GM12878 (cell line): ENCODE measurements at regions not wholly inside any gene's neighbourhood (a gene's known extent, or its start where the extent isn't known, plus 50 kb on each side); places are given as distances from the start of the nearest gene placed in this dataset.

Experiments used
- ATAC-seq: fragments of 200-7000 bp; cut with Tn5 transposase; 3 replicates; pipeline ENCODE4 v1.9.1; 2020; ENCODE audit warnings: mild to moderate bottlenecking, moderate library complexity
- BruUV-seq: library from RNA; stranded (reverse); fragments of 400-500 nt; replicated peaks from 2 replicates; lab custom pipeline; 2021; lab: Mats Ljungman, UMichigan
- CTCF ChIA-PET: fragments of 300-600 bp; sonication (Branson Sonifier 250); formaldehyde crosslinking; extraction: SDS; loops from one replicate; lab custom pipeline; 2021; ENCODE audit warnings: inconsistent platforms; lab: Yijun Ruan, JAX
- POLR2A ChIA-PET: fragments of 350-600 bp; formaldehyde crosslinking; extraction: SDS; loops from one replicate; lab custom pipeline; 2021; ENCODE audit warnings: inconsistent platforms; lab: Charles Lee
- RAD21 ChIA-PET: fragments of 300-600 bp; sonication (Branson Sonifier 250); formaldehyde crosslinking; loops from one replicate; lab custom pipeline; 2023; ENCODE audit warnings: antibody characterized with exemption; ENCODE audit not compliant: unreplicated experiment; lab: Charles Lee
- SMC1A ChIA-PET: fragments of 300-600 bp; sonication (Branson Sonifier 250); formaldehyde crosslinking; loops from one replicate; lab custom pipeline; 2023; ENCODE audit not compliant: unreplicated experiment, uncharacterized antibody; lab: Charles Lee
- DNase-seq: peaks from one replicate; pipeline ENCODE4 v3.0.0-alpha.2; 2011; ENCODE audit warnings: low read depth, low spot score
- FAIRE-seq: peaks from 3 replicates; lab custom pipeline; 2011; peaks lifted over from hg19 to GRCh38; lab: Jason Lieb, UNC
- H2AFZ ChIP-seq: 2 replicates; pipeline ENCODE4 v1.6.0; 2011; ENCODE audit warnings: low read depth, low read length, control low read depth; ENCODE audit not compliant: control insufficient read depth
- H3K27ac ChIP-seq: 2 replicates; pipeline ENCODE4 v1.5.1; 2011; ENCODE audit warnings: control low read depth; ENCODE audit not compliant: control insufficient read depth, insufficient read depth
- H3K27me3 ChIP-seq, 2 experiments: replicated peaks in 1 of 2; 2 replicates each; pipeline versions ENCODE4 v1.6.0 to v1.6.1; 2011; ENCODE audit warnings: low read length in 1 of 2; ENCODE audit not compliant: control insufficient read depth in 2 of 2, insufficient read depth in 2 of 2
- H3K36me3 ChIP-seq, 2 experiments: 2 replicates each; pipeline ENCODE4 v1.5.1; 2011; ENCODE audit warnings: low read length in 1 of 2; ENCODE audit not compliant: control insufficient read depth in 2 of 2, insufficient read depth in 2 of 2
- H3K4me1 ChIP-seq: 2 replicates; pipeline ENCODE4 v1.6.1; 2011; ENCODE audit warnings: mild to moderate bottlenecking, low read length, moderate library complexity, mixed read lengths; ENCODE audit not compliant: control insufficient read depth, insufficient read depth
- H3K4me2 ChIP-seq: 2 replicates; pipeline ENCODE4 v1.6.0; 2011; ENCODE audit warnings: control low read depth; ENCODE audit not compliant: control insufficient read depth, insufficient read depth
- H3K4me3 ChIP-seq: fragments of 200-600 bp; sonication (generic); 2 replicates; pipeline ENCODE4 v1.5.1; 2016
- H3K79me2 ChIP-seq: 2 replicates; pipeline ENCODE4 v1.6.0; 2011; ENCODE audit warnings: low read length; ENCODE audit not compliant: control insufficient read depth, insufficient read depth
- H3K9ac ChIP-seq: 2 replicates; pipeline ENCODE4 v1.8.0; 2011; ENCODE audit warnings: low read length, control low read depth, mixed read lengths; ENCODE audit not compliant: control insufficient read depth, insufficient read depth
- H3K9me3 ChIP-seq: replicated peaks from 3 replicates; pipeline ENCODE4 v1.5.1; 2011; ENCODE audit warnings: mild to moderate bottlenecking, low read length; ENCODE audit not compliant: control insufficient read depth, insufficient read depth
- H4K20me1 ChIP-seq: 2 replicates; pipeline ENCODE4 v1.6.0; 2011; ENCODE audit not compliant: control insufficient read depth, insufficient read depth
- BHLHE40 ChIP-seq, 2 experiments: fragments of 450-650 bp in 1 of 2; IDR thresholded peaks; 2 replicates each; pipeline ENCODE4 v1.6.1; 2011 to 2017; ENCODE audit warnings: low read depth in 2 of 2, borderline replicate concordance in 1 of 2, improper control_type of control experiment in 1 of 2, low read length in 1 of 2, mild to moderate bottlenecking in 1 of 2
- CHD1 ChIP-seq: IDR thresholded peaks from 2 replicates; pipeline ENCODE4 v1.6.1; 2012; ENCODE audit warnings: low read depth, low read length, improper control_type of control experiment
- EGR1 ChIP-seq, 2 experiments: IDR thresholded peaks; 1 replicate in 1 of 2; 2 replicates in 1 of 2; pipeline ENCODE4 v1.6.1; 2011 to 2012; ENCODE audit warnings: low read depth in 2 of 2, low read length in 2 of 2, borderline replicate concordance in 1 of 2, mild to moderate bottlenecking in 1 of 2, moderate library complexity in 1 of 2
- JUNB ChIP-seq: IDR thresholded peaks from 2 replicates; pipeline ENCODE4 v1.6.1; 2016; ENCODE audit warnings: antibody characterized with exemption, mild to moderate bottlenecking
- JUND ChIP-seq: IDR thresholded peaks from 2 replicates; pipeline ENCODE4 v1.6.1; 2012; ENCODE audit warnings: low read depth, mild to moderate bottlenecking, low read length, improper control_type of control experiment, moderate library complexity
- KDM1A ChIP-seq: fragments of 200-600 bp; sonication (generic); IDR thresholded peaks from 2 replicates; pipeline ENCODE4 v1.6.1; 2016; ENCODE audit warnings: borderline replicate concordance
- MXI1 ChIP-seq: fragments of 150-350 bp; IDR thresholded peaks from 2 replicates; pipeline ENCODE4 v1.6.1; 2011; ENCODE audit warnings: low read depth, mild to moderate bottlenecking, inconsistent platforms, low read length, improper control_type of control experiment
- NR2C2 ChIP-seq: IDR thresholded peaks from 2 replicates; pipeline ENCODE4 v1.6.1; 2011; ENCODE audit warnings: borderline replicate concordance, low read depth; ENCODE audit not compliant: control insufficient read depth, insufficient read length
- RBBP5 ChIP-seq: fragments of 200-600 bp; sonication (generic); conservative IDR thresholded peaks from 2 replicates; pipeline ENCODE4 v1.6.1; 2016
- SUPT20H ChIP-seq: IDR thresholded peaks from 2 replicates; pipeline ENCODE4 v1.6.1; 2011; ENCODE audit warnings: low read depth, mild to moderate bottlenecking, low read length, moderate library complexity, borderline replicate concordance; ENCODE audit not compliant: control insufficient read depth
- SUZ12 ChIP-seq: fragments of 200-600 bp; sonication (generic); IDR thresholded peaks from one replicate; pipeline ENCODE4 v1.6.1; 2018; ENCODE audit warnings: antibody characterized with exemption, mild to moderate bottlenecking; ENCODE audit not compliant: unreplicated experiment
- ZNF217 ChIP-seq: fragments of 450-650 bp; IDR thresholded peaks from 2 replicates; pipeline ENCODE4 v1.6.1; 2017; ENCODE audit warnings: antibody characterized with exemption, mild to moderate bottlenecking
- ZNF24 ChIP-seq: fragments of 450-650 bp; IDR thresholded peaks from 2 replicates; pipeline ENCODE4 v1.6.1; 2017; ENCODE audit warnings: antibody characterized with exemption, mild to moderate bottlenecking
- WGBS: methylation state at CpG from one replicate; pipeline ENCODE4 v1.1.6; 2016; ENCODE audit warnings: low lambda C conversion rate; ENCODE audit not compliant: insufficient replicate concordance, insufficient coverage; ENCODE audit errors: missing lambda C conversion rate; 5-methylcytosine and 5-hydroxymethylcytosine counted together
- in situ Hi-C: fragments of 300-500 bp; cut with MboI; formaldehyde crosslinking; loops from 9 replicates; pipeline ENCODE4 v1.14.3; 2018; ENCODE audit warnings: mixed read lengths
- intact Hi-C: fragments of 100-400 bp; cut with micrococcal nuclease; formaldehyde crosslinking; loops from one replicate; pipeline ENCODE4 v1.14.2; 2022; ENCODE audit not compliant: unreplicated experiment
- TF ChIP-seq, protein P1 (sequence below): fragments of 450-650 bp; IDR thresholded peaks from 2 replicates; pipeline ENCODE4 v1.6.1; 2017; ENCODE audit warnings: borderline replicate concordance
- TF ChIP-seq, protein P2 (sequence below): fragments of 450-650 bp; conservative IDR thresholded peaks from 2 replicates; pipeline ENCODE4 v1.6.1; 2017; ENCODE audit warnings: mild to moderate bottlenecking, moderate library complexity
- TF ChIP-seq, protein P3 (sequence below): fragments of 450-650 bp; formaldehyde crosslinking; IDR thresholded peaks from 2 replicates; pipeline ENCODE4 v1.4.0; 2022; ENCODE audit warnings: mild to moderate bottlenecking, moderate library complexity

DNA sequence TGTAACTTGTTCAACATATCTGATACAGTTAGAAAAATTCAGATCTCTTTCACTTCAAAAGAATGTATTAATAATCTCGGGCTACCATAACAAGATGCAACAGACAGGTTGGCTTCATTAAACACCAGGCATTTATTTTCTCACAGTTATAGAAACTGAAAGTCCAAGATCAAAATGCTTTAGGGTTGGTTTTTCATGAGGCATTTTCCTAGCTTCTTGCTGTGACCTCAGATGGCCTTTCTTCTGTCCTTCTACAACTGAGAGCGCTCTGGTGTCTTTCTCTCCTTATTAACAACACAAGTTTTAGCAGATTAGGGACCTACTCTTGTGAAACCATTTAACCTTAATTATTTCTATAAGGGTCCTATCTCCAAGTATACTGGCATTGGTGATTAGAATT, 452.5 kb downstream of the ZNF804A start:
- TF ChIP-seq, protein P1, sequence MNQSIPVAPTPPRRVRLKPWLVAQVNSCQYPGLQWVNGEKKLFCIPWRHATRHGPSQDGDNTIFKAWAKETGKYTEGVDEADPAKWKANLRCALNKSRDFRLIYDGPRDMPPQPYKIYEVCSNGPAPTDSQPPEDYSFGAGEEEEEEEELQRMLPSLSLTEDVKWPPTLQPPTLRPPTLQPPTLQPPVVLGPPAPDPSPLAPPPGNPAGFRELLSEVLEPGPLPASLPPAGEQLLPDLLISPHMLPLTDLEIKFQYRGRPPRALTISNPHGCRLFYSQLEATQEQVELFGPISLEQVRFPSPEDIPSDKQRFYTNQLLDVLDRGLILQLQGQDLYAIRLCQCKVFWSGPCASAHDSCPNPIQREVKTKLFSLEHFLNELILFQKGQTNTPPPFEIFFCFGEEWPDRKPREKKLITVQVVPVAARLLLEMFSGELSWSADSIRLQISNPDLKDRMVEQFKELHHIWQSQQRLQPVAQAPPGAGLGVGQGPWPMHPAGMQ = no peak
- TF ChIP-seq, protein P2, sequence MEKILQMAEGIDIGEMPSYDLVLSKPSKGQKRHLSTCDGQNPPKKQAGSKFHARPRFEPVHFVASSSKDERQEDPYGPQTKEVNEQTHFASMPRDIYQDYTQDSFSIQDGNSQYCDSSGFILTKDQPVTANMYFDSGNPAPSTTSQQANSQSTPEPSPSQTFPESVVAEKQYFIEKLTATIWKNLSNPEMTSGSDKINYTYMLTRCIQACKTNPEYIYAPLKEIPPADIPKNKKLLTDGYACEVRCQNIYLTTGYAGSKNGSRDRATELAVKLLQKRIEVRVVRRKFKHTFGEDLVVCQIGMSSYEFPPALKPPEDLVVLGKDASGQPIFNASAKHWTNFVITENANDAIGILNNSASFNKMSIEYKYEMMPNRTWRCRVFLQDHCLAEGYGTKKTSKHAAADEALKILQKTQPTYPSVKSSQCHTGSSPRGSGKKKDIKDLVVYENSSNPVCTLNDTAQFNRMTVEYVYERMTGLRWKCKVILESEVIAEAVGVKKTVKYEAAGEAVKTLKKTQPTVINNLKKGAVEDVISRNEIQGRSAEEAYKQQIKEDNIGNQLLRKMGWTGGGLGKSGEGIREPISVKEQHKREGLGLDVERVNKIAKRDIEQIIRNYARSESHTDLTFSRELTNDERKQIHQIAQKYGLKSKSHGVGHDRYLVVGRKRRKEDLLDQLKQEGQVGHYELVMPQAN = no peak
- no peak for TF ChIP-seq SUZ12
- TF ChIP-seq KDM1A = no peak
- no peak for TF ChIP-seq BHLHE40 (IDR thresholded peaks at IDR 0.05; ENCODE audit: borderline replicate concordance in 1 of 2, low read depth in 2 of 2, low read length in 1 of 2)
- TF ChIP-seq JUND = no peak
- no peak for TF ChIP-seq RBBP5
- TF ChIP-seq CHD1 = no peak
- no peak for TF ChIP-seq SUPT20H
- no peak for TF ChIP-seq ZNF24
- no peak for TF ChIP-seq ZNF217
- TF ChIP-seq NR2C2 = no peak
- no peak for TF ChIP-seq MXI1
- no peak for TF ChIP-seq EGR1 (IDR thresholded peaks at IDR 0.05; ENCODE audit: borderline replicate concordance in 1 of 2, low read depth in 2 of 2, low read length in 2 of 2)
- TF ChIP-seq, protein P3, sequence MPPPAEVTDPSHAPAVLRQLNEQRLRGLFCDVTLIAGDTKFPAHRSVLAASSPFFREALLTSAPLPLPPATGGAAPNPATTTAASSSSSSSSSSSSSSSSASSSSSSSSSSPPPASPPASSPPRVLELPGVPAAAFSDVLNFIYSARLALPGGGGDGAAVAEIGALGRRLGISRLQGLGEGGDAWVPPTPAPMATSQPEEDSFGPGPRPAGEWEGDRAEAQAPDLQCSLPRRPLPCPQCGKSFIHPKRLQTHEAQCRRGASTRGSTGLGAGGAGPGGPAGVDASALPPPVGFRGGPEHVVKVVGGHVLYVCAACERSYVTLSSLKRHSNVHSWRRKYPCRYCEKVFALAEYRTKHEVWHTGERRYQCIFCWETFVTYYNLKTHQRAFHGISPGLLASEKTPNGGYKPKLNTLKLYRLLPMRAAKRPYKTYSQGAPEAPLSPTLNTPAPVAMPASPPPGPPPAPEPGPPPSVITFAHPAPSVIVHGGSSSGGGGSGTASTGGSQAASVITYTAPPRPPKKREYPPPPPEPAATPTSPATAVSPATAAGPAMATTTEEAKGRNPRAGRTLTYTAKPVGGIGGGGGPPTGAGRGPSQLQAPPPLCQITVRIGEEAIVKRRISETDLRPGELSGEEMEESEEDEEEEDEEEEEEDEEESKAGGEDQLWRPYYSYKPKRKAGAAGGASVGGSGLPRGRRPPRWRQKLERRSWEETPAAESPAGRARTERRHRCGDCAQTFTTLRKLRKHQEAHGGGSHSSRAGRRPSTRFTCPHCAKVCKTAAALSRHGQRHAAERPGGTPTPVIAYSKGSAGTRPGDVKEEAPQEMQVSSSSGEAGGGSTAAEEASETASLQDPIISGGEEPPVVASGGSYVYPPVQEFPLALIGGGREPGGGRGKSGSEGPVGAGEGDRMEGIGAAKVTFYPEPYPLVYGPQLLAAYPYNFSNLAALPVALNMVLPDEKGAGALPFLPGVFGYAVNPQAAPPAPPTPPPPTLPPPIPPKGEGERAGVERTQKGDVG (CRISPR knock-in tag) = no peak
- no peak for TF ChIP-seq JUNB
- ATAC-seq = no peak
- Histone ChIP-seq H3K27ac (no peak overlapping the region), H3K4me3 (no peak overlapping the region), H2AFZ (no peak overlapping the region), H3K79me2 (no peaks in the 10 kb centered on the region), H4K20me1 (no peaks in the 10 kb centered on the region), H3K9me3 (no peaks in the 10 kb centered on the region), H3K4me2 (no peak overlapping the region), H3K27me3 (no peaks in the 10 kb centered on the region), H3K36me3 (no peaks in the 10 kb centered on the region), H3K4me1 (no peaks in the 10 kb centered on the region), H3K9ac (no peak overlapping the region)
- POLR2A ChIA-PET = no interaction called here
- SMC1A ChIA-PET = no interaction called here
- BruUV-seq = no TSS peak
- in situ Hi-C loops = no loop called here
- WGBS = 0% methylated on average over 2 of the region's 2 CpGs
- no peak for FAIRE-seq
- intact Hi-C loops = no loop called here
- CTCF ChIA-PET = no interaction called here
- DNase-seq = no peak
- RAD21 ChIA-PET = no interaction called here
